IMR-90 (cell line): ENCODE measurements at regions not wholly inside any gene's neighbourhood (a gene's known extent, or its start where the extent isn't known, plus 50 kb on each side); places are given as distances from the start of the nearest gene placed in this dataset.

Experiments used
- BHLHE40 ChIP-seq: fragments of 150-350 bp; IDR thresholded peaks from 2 replicates; pipeline ENCODE4 v1.6.1; 2016; ENCODE audit warnings: mild to moderate bottlenecking, low read depth, low read length
- CTCF ChIP-seq: conservative IDR thresholded peaks from 2 replicates; pipeline ENCODE4 v1.5.1; 2012; ENCODE audit warnings: mild to moderate bottlenecking, low read depth, low read length, improper control_type of control experiment
- FOS ChIP-seq: fragments of 150-350 bp; IDR thresholded peaks from 2 replicates; pipeline ENCODE4 v1.6.1; 2016; ENCODE audit warnings: low read depth, low read length
- MAFK ChIP-seq: IDR thresholded peaks from 2 replicates; pipeline ENCODE4 v1.6.1; 2012; ENCODE audit warnings: low read depth, low read length, improper control_type of control experiment
- MAZ ChIP-seq: IDR thresholded peaks from 2 replicates; pipeline ENCODE4 v1.6.1; 2012; ENCODE audit warnings: low read depth, mild to moderate bottlenecking, low read length, improper control_type of control experiment, moderate library complexity, borderline replicate concordance
- MXI1 ChIP-seq: IDR thresholded peaks from 2 replicates; pipeline ENCODE4 v1.6.1; 2012; ENCODE audit warnings: low read depth, mild to moderate bottlenecking, low read length, moderate library complexity, borderline replicate concordance
- POLR2A ChIP-seq: IDR thresholded peaks from 2 replicates; pipeline ENCODE4 v1.6.1; 2012; ENCODE audit warnings: mild to moderate bottlenecking, low read depth, low read length
- RAD21 ChIP-seq: IDR thresholded peaks from 2 replicates; pipeline ENCODE4 v1.6.1; 2012; ENCODE audit warnings: low read length, improper control_type of control experiment
- RCOR1 ChIP-seq: IDR thresholded peaks from 2 replicates; pipeline ENCODE4 v1.6.1; 2012; ENCODE audit warnings: mild to moderate bottlenecking, low read length, improper control_type of control experiment; ENCODE audit not compliant: insufficient replicate concordance
- RFX5 ChIP-seq: IDR thresholded peaks from 2 replicates; pipeline ENCODE4 v1.8.0; 2012; ENCODE audit warnings: low read depth, mild to moderate bottlenecking, low read length, moderate library complexity
- USF2 ChIP-seq: fragments of 150-350 bp; IDR thresholded peaks from 2 replicates; pipeline ENCODE4 v1.6.1; 2017; ENCODE audit warnings: mild to moderate bottlenecking, antibody characterized with exemption, low read length, low read depth

- TF ChIP-seq CTCF, result no peak
- TF ChIP-seq MAZ, result no peak
- no peak for TF ChIP-seq RCOR1
- no peak for TF ChIP-seq POLR2A
- TF ChIP-seq MXI1, result no peak
- TF ChIP-seq MAFK, result no peak
- TF ChIP-seq USF2, result no peak
- TF ChIP-seq RFX5, result no peak
- no peak for TF ChIP-seq BHLHE40
- TF ChIP-seq RAD21, result no peak
- TF ChIP-seq FOS, result no peak
Observed at GRCh38 chr10:29184205-29185000, 104.5 kb upstream of the LYZL1 start.
